Small intestine (tissue), 7 donors: ENCODE measurements at regions not wholly inside any gene's neighbourhood (a gene's known extent, or its start where the extent isn't known, plus 50 kb on each side); places are given as distances from the start of the nearest gene placed in this dataset.

ENCODE experiments used
- DNase-seq, 2 donors: peaks; one replicate each; pipeline versions ENCODE4 v3.0.0 to v3.0.0-alpha.2; 2013
- FAIRE-seq: peaks from 2 replicates; lab custom pipeline; 2012; peaks lifted over from hg19 to GRCh38; lab: Jason Lieb, UNC
- H3K27ac ChIP-seq, 3 donors: one replicate each; pipeline ENCODE4 v1.5.1; 2013; ENCODE audit warnings: low read length in 2 of 3, mild to moderate bottlenecking in 2 of 3, control low read depth in 1 of 3, inconsistent platforms in 1 of 3, low read depth in 1 of 3, moderate library complexity in 1 of 3
- H3K27me3 ChIP-seq, 3 donors: one replicate each; pipeline ENCODE4 v1.6.1; 2013; ENCODE audit warnings: low read length in 3 of 3, inconsistent platforms in 1 of 3; ENCODE audit not compliant: control insufficient read depth in 3 of 3, insufficient read depth in 3 of 3
- H3K36me3 ChIP-seq, 3 donors: one replicate each; pipeline ENCODE4 v1.6.1; 2013; ENCODE audit warnings: low read length in 3 of 3, inconsistent platforms in 1 of 3, low read depth in 1 of 3, mild to moderate bottlenecking in 1 of 3, moderate library complexity in 1 of 3; ENCODE audit not compliant: control insufficient read depth in 3 of 3, insufficient read depth in 2 of 3
- H3K4me1 ChIP-seq, 3 donors: one replicate each; pipeline ENCODE4 v1.6.1; 2013; ENCODE audit warnings: low read length in 2 of 3, inconsistent platforms in 1 of 3, low read depth in 1 of 3, mild to moderate bottlenecking in 1 of 3, moderate library complexity in 1 of 3; ENCODE audit not compliant: control insufficient read depth in 3 of 3, insufficient read depth in 2 of 3
- H3K4me3 ChIP-seq, 3 donors: one replicate each; pipeline ENCODE4 v1.5.1; 2013; ENCODE audit warnings: low read length in 3 of 3, control low read depth in 1 of 3, inconsistent platforms in 1 of 3, low read depth in 1 of 3, mild to moderate bottlenecking in 1 of 3, moderate library complexity in 1 of 3
- H3K9me3 ChIP-seq, 2 donors: one replicate each; pipeline ENCODE4 v1.6.1; 2013; ENCODE audit warnings: low read depth in 1 of 2, low read length in 1 of 2; ENCODE audit not compliant: control insufficient read depth in 2 of 2, insufficient read depth in 1 of 2
- WGBS, 3 donors: extraction: QIAGEN DNeasy Blood & Tissue Kit; methylation state at CpG; one replicate each; pipeline ENCODE4 v1.1.7; 2013; 5-methylcytosine and 5-hydroxymethylcytosine counted together
- donor health status: healthy with polysubstance abuse.
- donor health status: control.
- donor health status: control.
- donor health status: Bipolar disorder and iron deficiency.
- donor health status: healthy.

GRCh38 chr11:23569134-23569533 lies 708.9 kb upstream of the CCDC179 start:
- no peak for DNase-seq
- Histone ChIP-seq H3K27me3 (no peaks in the 10 kb centered on the region), H3K4me3 (no peak overlapping the region), H3K27ac (no peak overlapping the region), H3K36me3 (no peaks in the 10 kb centered on the region), H3K9me3 (no peaks in the 10 kb centered on the region), H3K4me1 (no peaks in the 10 kb centered on the region)
- WGBS, 3 donors = 23 to 26% (median 26%) methylated on average over 1 of the region's 1 CpG
- no peak for FAIRE-seq

DNA sequence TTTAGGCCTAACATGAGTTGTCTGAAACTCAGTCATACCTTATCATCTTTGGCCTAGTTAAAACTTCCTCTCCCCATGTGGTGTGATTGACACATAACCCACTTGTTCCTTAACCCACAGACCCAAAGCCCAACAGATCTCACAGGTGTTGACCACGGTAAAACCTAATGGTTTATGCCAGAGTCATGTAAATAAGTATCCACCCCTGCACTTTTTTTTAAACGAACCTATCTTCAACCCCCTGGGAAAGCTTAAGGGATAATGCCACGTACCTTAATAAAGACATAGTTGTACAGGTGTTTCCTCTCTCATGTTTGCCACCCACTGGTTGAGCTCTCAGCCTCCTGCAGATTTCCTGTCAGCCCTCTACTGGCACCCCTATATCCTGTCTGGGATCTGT lies 709.3 kb upstream of the CCDC179 start:
- FAIRE-seq (no peak), DNase-seq (no peak)
- Histone ChIP-seq H3K36me3 (no peaks in the 10 kb centered on the region), H3K27me3 (no peaks in the 10 kb centered on the region), H3K27ac (no peak overlapping the region), H3K4me3 (no peak overlapping the region), H3K9me3 (no peaks in the 10 kb centered on the region), H3K4me1 (no peaks in the 10 kb centered on the region)
- 57 to 68% (median 66%) methylated on average over 3 of the region's 3 CpGs for WGBS, 3 donors

DNA sequence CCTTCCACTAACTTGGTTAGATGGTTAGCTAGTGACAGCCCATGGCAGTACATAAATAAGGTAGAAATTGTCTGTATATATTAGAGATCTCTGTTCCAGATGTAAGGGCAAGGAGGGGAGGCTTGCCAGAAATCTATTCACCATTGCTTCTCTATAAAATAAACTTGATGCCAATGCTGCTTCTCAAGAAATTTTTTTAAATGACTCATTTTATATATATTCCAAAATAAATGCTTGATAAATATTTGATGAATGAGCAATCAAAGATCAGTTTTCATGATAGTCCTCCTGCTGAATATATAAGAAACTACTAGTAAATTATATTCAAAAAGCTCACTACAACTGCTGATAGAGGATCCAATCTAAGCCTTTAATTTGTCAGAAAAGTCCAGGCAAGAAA lies 710.6 kb upstream of the CCDC179 start:
- Histone ChIP-seq H3K4me3 (no peak overlapping the region), H3K36me3 (no peaks in the 10 kb centered on the region), H3K27me3 (no peaks in the 10 kb centered on the region), H3K27ac (no peak overlapping the region), H3K4me1 (no peaks in the 10 kb centered on the region), H3K9me3 (no peaks in the 10 kb centered on the region)
- DNase-seq = no peak
- FAIRE-seq = no peak

DNA sequence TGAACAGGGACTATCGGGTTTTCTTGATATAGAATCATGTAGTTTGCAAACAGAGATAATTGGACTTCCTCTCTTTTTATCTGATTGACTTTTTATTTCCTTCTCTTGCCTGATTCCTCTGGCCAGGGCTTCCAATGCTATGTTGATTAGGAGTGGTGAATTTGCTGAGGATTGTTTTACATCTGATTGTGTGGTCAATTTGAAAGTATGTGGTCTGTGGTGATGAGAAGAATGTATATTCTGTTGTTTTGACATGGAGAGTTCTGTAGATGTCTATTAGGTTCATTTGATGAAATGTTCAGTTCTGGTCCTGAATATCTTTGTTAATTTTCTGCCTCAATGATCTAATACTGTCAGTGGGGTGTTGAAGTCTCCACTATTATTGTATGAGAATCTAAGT lies 713.2 kb upstream of the CCDC179 start:
- no peaks in the 10 kb centered on the region for H3K36me3 ChIP-seq
- H3K4me3 ChIP-seq = no peak overlapping the region
- DNase-seq (no peak), FAIRE-seq (no peak)
- no peaks in the 10 kb centered on the region for H3K9me3 ChIP-seq
- no peaks in the 10 kb centered on the region for H3K27me3 ChIP-seq
- no peak overlapping the region for H3K27ac ChIP-seq
- no peaks in the 10 kb centered on the region for H3K4me1 ChIP-seq
- WGBS, 3 donors = 26 to 51% (median 27%) methylated on average over 1 of the region's 1 CpG

DNA sequence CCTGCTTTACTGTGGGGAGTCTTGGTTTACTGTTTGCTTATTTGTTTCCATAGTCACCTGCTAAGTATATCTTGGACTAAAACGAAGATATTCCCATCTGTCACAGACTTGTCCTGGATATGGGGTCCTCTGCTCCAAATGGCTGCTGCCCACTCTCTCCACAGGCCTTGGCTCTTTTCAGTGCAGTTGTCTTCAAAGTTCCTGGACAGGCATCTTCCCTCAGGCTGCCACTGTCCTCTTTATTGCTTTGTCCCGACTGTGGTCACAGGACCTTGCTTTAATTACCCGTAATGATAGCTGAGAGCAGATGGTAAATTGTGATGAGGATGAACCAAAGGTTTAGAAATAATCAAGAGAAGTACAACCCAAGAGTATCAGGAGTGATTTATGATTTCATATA lies 713.9 kb upstream of the CCDC179 start:
- WGBS, 3 donors = 47 to 56% (median 50%) methylated on average over 3 of the region's 3 CpGs
- H3K27ac ChIP-seq = no peak overlapping the region
- H3K27me3 ChIP-seq = no peaks in the 10 kb centered on the region
- DNase-seq (no peak), FAIRE-seq (no peak)
- no peak overlapping the region for H3K4me3 ChIP-seq
- no peaks in the 10 kb centered on the region for H3K36me3 ChIP-seq
- no peaks in the 10 kb centered on the region for H3K9me3 ChIP-seq
- H3K4me1 ChIP-seq = no peaks in the 10 kb centered on the region

GRCh38 chr11:23577296-23577695 lies 717.0 kb upstream of the CCDC179 start:
- FAIRE-seq (no peak), DNase-seq (no peak)
- H3K4me1 ChIP-seq = no peaks in the 10 kb centered on the region

GRCh38 chr11:23585416-23586104 lies 725.3 kb upstream of the CCDC179 start:
- no peaks in the 10 kb centered on the region for H3K36me3 ChIP-seq
- no peaks in the 10 kb centered on the region for H3K9me3 ChIP-seq
- FAIRE-seq (no peak), DNase-seq (peak; percentile 24 to 39)
- no peaks in the 10 kb centered on the region for H3K27me3 ChIP-seq
- no peak overlapping the region for H3K4me3 ChIP-seq
- WGBS, 3 donors = 69 to 77% (median 76%) methylated on average over 2 of the region's 2 CpGs
- no peaks in the 10 kb centered on the region for H3K4me1 ChIP-seq
- H3K27ac ChIP-seq = no peak overlapping the region

More at GRCh38 chr11:23577296-23577695, 717.0 kb upstream of the CCDC179 start:
- Histone ChIP-seq H3K27ac (no peak overlapping the region), H3K4me3 (no peak overlapping the region), H3K27me3 (no peaks in the 10 kb centered on the region), H3K9me3 (no peaks in the 10 kb centered on the region), H3K36me3 (no peaks in the 10 kb centered on the region)
- 81 to 93% (median 89%) methylated on average over 2 of the region's 2 CpGs for WGBS, 3 donors

- DNase-seq (no peak), FAIRE-seq (no peak)
- WGBS, 3 donors = 37 to 40% (median 40%) methylated on average over 1 of the region's 1 CpG
- H3K4me3 ChIP-seq = no peak overlapping the region
- no peaks in the 10 kb centered on the region for H3K27me3 ChIP-seq
- no peaks in the 10 kb centered on the region for H3K9me3 ChIP-seq
- H3K4me1 ChIP-seq = no peaks in the 10 kb centered on the region
- no peaks in the 10 kb centered on the region for H3K36me3 ChIP-seq
- H3K27ac ChIP-seq = no peak overlapping the region
Observed at GRCh38 chr11:23586173-23586572, 725.9 kb upstream of the CCDC179 start.
